NCI-H1436 (cell line): ENCODE measurements at regions not wholly inside any gene's neighbourhood (a gene's known extent, or its start where the extent isn't known, plus 50 kb on each side); places are given as distances from the start of the nearest gene placed in this dataset.

Experiments
- DNase-seq: peaks from one replicate; lab custom pipeline; 2025; lab: John Stamatoyannopoulos, UW

DNA sequence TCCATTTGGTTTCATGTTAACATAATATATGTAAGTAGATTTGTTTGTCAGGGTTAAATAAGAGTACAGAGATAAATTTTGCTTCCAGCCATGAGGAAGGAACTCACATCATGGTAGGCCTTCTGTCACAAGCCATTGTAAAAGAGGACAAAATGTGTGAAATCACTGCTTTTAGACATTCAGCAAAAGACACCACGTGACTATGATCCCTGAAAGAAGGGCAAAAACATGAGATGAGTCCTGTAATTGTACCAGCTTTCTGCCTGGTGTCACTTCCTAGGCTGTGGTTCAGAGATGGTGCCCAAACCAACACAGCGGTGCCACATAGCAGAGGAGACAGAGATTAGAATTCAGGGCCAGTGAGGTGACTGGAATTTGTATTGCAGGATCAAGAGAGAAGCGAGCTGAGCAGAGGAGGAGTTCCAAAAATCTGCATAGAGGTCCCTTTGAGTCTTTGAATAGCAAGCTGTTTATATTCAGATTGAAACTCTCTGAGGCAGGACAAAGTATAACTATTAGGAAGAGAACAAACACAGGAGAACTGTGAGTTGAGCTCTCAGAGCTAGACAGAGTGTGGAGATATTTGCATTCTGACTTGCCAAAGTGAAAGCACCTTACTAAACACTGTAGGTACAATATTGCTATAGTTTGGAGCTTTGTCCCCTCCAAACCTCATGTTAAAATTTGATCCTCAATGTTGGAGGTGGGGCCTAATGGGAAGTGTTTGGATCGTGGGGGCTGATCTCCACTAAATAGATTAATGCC, 52.6 kb upstream of the PDE7B start:
- DNase-seq = no peak
